SU-DHL-6 (cell line): ENCODE measurements at regions not wholly inside any gene's neighbourhood (a gene's known extent, or its start where the extent isn't known, plus 50 kb on each side); places are given as distances from the start of the nearest gene placed in this dataset.

Experiments
- CTCF ChIP-seq: fragments of 200-600 bp; sonication (generic); IDR thresholded peaks from one replicate; pipeline ENCODE4 v1.5.1; 2017; ENCODE audit warnings: antibody characterized with exemption, mild to moderate bottlenecking, low read length, moderate library complexity; ENCODE audit not compliant: insufficient read depth, poor library complexity, severe bottlenecking
- EZH2phosphoT487 ChIP-seq: fragments of 200-600 bp; sonication (generic), shearing (Covaris generic); conservative IDR thresholded peaks from 2 replicates; pipeline ENCODE4 v1.6.1; 2018; ENCODE audit warnings: mild to moderate bottlenecking, antibody characterized with exemption, low read length, moderate library complexity, mixed read lengths

DNA sequence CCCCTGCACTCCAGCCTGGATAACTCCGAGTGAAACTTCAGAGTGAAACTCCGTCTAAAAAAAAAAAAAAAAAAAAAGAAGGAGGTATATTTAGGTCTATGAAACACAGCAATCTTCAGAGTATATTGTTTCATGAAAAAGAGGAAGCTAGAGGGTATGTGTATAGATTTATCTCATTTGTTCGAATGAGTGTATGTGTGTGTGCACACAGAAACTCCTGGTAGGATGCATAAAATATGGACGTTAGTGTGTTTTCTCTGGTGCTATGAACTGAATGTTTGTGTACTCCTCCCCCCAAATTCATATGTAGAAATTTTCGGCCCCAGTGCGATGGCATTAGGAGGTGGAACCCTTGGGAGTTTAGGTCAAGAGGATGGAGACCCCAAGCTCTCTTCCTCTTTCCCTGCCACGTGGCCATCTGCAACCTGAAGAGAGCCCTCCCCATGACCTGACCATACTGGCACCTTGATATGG, 98.6 kb upstream of the KLF13 start:
- no peak for TF ChIP-seq CTCF
- no peak for TF ChIP-seq EZH2phosphoT487
